ENCODE measurements at regions not wholly inside any gene's neighbourhood (a gene's known extent, or its start where the extent isn't known, plus 50 kb on each side); places are given as distances from the start of the nearest gene placed in this dataset.

DNA sequence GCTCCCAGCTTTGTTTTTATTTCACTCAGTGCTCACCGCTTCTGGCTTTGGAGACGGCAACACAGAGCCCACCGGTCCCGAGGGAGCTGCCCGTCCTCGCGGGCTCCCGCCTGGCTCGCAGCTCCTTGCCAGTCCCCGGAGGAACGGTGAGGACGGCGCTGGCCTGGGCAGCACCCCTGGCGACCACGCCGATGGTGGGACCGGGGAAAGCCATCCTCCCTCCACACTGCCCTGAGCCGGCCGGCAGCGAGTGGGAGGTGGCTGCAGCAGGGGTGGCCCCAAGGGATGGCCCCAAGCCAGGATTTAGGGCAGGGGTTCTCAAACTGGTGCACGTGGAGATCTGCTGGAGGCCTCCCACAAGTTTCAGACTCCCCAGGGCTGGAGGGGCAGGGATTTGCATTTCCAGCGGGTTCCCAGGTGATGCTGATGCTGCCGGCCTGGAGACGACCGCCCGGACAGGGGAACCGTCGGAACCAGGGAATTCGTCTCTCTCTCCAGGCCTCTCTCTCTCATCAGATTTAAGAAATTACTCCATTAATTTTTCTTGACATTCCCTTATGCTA lies 293.2 kb upstream of the IRX4 start:
- H3K36me3 ChIP-seq = no peaks in the 10 kb centered on the region
- no peak for DNase-seq
- H3K9me3 ChIP-seq (replicated peaks) = no peaks in the 10 kb centered on the region
- H3K27me3 ChIP-seq (ENCODE audit: low read depth) = peaks cover 60% of the 10 kb centered on the region
- H3K27ac ChIP-seq (replicated peaks) = no peak overlapping the region
- TF ChIP-seq CTCF (IDR thresholded peaks at IDR 0.05; ENCODE audit: borderline replicate concordance) = no peak
- H3K4me1 ChIP-seq = peaks cover 3% of the 10 kb centered on the region
- no peak overlapping the region for H3K4me3 ChIP-seq
- intact Hi-C loops (cut with micrococcal nuclease) = no loop called here

- no peaks in the 10 kb centered on the region for H3K36me3 ChIP-seq
- intact Hi-C loops (cut with micrococcal nuclease) = no loop called here
- H3K27me3 ChIP-seq (ENCODE audit: low read depth) = peaks cover 67% of the 10 kb centered on the region
- no peak for TF ChIP-seq CTCF (IDR thresholded peaks at IDR 0.05; ENCODE audit: borderline replicate concordance)
- H3K9me3 ChIP-seq (replicated peaks) = no peaks in the 10 kb centered on the region
- H3K4me1 ChIP-seq = peaks cover 3% of the 10 kb centered on the region
- DNase-seq = no peak
- no peak overlapping the region for H3K27ac ChIP-seq (replicated peaks)
- no peak overlapping the region for H3K4me3 ChIP-seq
Measured at GRCh38 chr5:2175041-2175440, 292.3 kb upstream of the IRX4 start.

DNA sequence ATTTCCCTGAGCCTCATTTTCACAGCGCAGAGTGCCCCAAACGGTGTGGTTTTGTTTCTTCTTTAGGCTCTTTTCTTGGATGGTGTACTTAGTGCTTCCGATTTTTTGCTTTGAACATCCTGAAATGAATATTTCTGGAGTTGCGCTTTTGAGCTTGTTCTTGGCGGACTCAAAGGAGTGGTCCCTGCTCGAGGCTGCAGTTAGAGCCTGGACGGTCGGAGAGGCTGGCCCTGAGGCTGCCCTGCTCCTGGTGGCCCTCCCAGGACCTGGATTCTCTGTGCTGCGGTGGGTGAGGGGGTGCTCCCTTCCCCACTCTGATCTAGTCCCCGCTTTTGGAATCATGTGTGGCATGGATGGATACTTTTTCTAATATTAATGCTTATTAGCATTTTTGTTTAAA lies 291.8 kb upstream of the IRX4 start:
- no peak for DNase-seq
- Histone ChIP-seq H3K27ac (replicated peaks) (no peak overlapping the region), H3K36me3 (no peaks in the 10 kb centered on the region), H3K4me1 (peaks cover 3% of the 10 kb centered on the region), H3K27me3 (ENCODE audit: low read depth) (peaks cover 72% of the 10 kb centered on the region), H3K4me3 (no peak overlapping the region), H3K9me3 (replicated peaks) (no peaks in the 10 kb centered on the region)
- no peak for TF ChIP-seq CTCF (IDR thresholded peaks at IDR 0.05; ENCODE audit: borderline replicate concordance)
- intact Hi-C loops (cut with micrococcal nuclease) = no loop called here

GRCh38 chr5:2173151-2173834 lies 290.6 kb upstream of the IRX4 start:
- Histone ChIP-seq H3K27me3 (ENCODE audit: low read depth) (peaks cover 84% of the 10 kb centered on the region), H3K4me3 (no peak overlapping the region), H3K4me1 (peaks cover 3% of the 10 kb centered on the region), H3K9me3 (replicated peaks) (no peaks in the 10 kb centered on the region), H3K27ac (replicated peaks) (no peak overlapping the region), H3K36me3 (no peaks in the 10 kb centered on the region)
- DNase-seq = no peak
- intact Hi-C loops (cut with micrococcal nuclease) = no loop called here
- TF ChIP-seq CTCF (IDR thresholded peaks at IDR 0.05; ENCODE audit: borderline replicate concordance) = no peak

DNA sequence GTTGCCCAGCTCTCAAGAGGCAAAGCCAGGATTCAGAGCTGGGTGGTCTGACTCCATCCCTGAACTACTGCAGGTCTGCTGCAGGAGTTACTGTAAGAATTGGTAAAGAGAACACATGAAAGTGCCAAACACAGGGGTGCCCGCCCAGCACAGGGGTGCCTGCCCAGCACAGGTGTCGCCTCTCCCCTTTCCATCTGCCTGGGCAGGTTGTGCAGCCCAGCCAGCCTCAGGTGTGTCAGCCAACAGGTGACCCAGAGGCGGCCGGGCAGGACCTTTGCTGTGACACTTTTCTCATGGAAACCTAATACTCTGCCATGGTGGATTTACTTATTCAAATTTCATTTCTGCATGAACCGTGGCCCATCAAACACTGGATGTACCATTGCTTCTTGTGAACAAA lies 289.7 kb upstream of the IRX4 start:
- no peaks in the 10 kb centered on the region for H3K36me3 ChIP-seq
- no peak for DNase-seq
- no peak for TF ChIP-seq CTCF (IDR thresholded peaks at IDR 0.05; ENCODE audit: borderline replicate concordance)
- H3K27ac ChIP-seq (replicated peaks) = no peak overlapping the region
- peaks cover 3% of the 10 kb centered on the region for H3K4me1 ChIP-seq
- H3K4me3 ChIP-seq = no peak overlapping the region
- H3K9me3 ChIP-seq (replicated peaks) = no peaks in the 10 kb centered on the region
- intact Hi-C loops (cut with micrococcal nuclease) = no loop called here
- H3K27me3 ChIP-seq (ENCODE audit: low read depth) = peaks cover 83% of the 10 kb centered on the region

Data from left ventricle myocardium inferior (tissue), 1 donor.